Adipocyte (in vitro differentiated cells): ENCODE measurements at regions not wholly inside any gene's neighbourhood (a gene's known extent, or its start where the extent isn't known, plus 50 kb on each side); places are given as distances from the start of the nearest gene placed in this dataset.

Experiments
- DNase-seq: peaks from one replicate; pipeline ENCODE4 v3.0.0-alpha.2; 2015; ENCODE audit warnings: low read depth
- H3K27me3 ChIP-seq: replicated peaks from 2 replicates; pipeline ENCODE4 v1.7.0; 2013; ENCODE audit warnings: mild to moderate bottlenecking, low read length, moderate library complexity; ENCODE audit not compliant: control insufficient read depth, insufficient read depth
- H3K36me3 ChIP-seq: 2 replicates; pipeline ENCODE4 v1.7.0; 2013; ENCODE audit warnings: low read length, mild to moderate bottlenecking, moderate library complexity; ENCODE audit not compliant: control insufficient read depth, insufficient read depth, severe bottlenecking
- H3K4me1 ChIP-seq: 2 replicates; pipeline ENCODE4 v1.7.0; 2013; ENCODE audit warnings: mild to moderate bottlenecking, low read length, moderate library complexity; ENCODE audit not compliant: control insufficient read depth, insufficient read depth
- H3K4me3 ChIP-seq: 2 replicates; pipeline ENCODE4 v1.7.0; 2013; ENCODE audit warnings: mild to moderate bottlenecking, low read length, moderate library complexity
- H3K9ac ChIP-seq: 2 replicates; pipeline ENCODE4 v1.7.0; 2013; ENCODE audit warnings: mild to moderate bottlenecking, low read length, moderate library complexity
- H3K9me3 ChIP-seq: 2 replicates; pipeline ENCODE4 v1.7.0; 2013; ENCODE audit warnings: mild to moderate bottlenecking, low read length, moderate library complexity; ENCODE audit not compliant: control insufficient read depth

- Histone ChIP-seq H3K36me3 (no peaks in the 10 kb centered on the region), H3K9me3 (no peaks in the 10 kb centered on the region), H3K27me3 (peaks cover 28% of the 10 kb centered on the region), H3K9ac (no peak overlapping the region), H3K4me3 (no peak overlapping the region), H3K4me1 (no peaks in the 10 kb centered on the region)
- no peak for DNase-seq
These were observed 182.5 kb upstream of the ASIC2 start for GRCh38 chr17:33475594-33475993.

GRCh38 chr17:33481652-33482051 lies 188.6 kb upstream of the ASIC2 start:
- H3K4me3 ChIP-seq, result no peak overlapping the region
- peaks cover 44% of the 10 kb centered on the region for H3K27me3 ChIP-seq
- no peak overlapping the region for H3K9ac ChIP-seq
- H3K4me1 ChIP-seq, result no peaks in the 10 kb centered on the region
- DNase-seq, result no peak
- no peaks in the 10 kb centered on the region for H3K36me3 ChIP-seq
- no peaks in the 10 kb centered on the region for H3K9me3 ChIP-seq

GRCh38 chr17:33482636-33483035 lies 189.5 kb upstream of the ASIC2 start:
- DNase-seq, result no peak
- Histone ChIP-seq H3K36me3 (no peaks in the 10 kb centered on the region), H3K4me3 (no peak overlapping the region), H3K9ac (no peak overlapping the region), H3K9me3 (no peaks in the 10 kb centered on the region), H3K27me3 (peaks cover 42% of the 10 kb centered on the region), H3K4me1 (no peaks in the 10 kb centered on the region)

GRCh38 chr17:33484559-33484958 lies 191.5 kb upstream of the ASIC2 start:
- Histone ChIP-seq H3K36me3 (no peaks in the 10 kb centered on the region), H3K9ac (no peak overlapping the region), H3K27me3 (peaks cover 38% of the 10 kb centered on the region), H3K9me3 (no peaks in the 10 kb centered on the region), H3K4me1 (no peaks in the 10 kb centered on the region), H3K4me3 (no peak overlapping the region)
- DNase-seq, result no peak

GRCh38 chr17:33486135-33486885 lies 193.2 kb upstream of the ASIC2 start:
- H3K4me3 ChIP-seq, result no peak overlapping the region
- no peaks in the 10 kb centered on the region for H3K4me1 ChIP-seq
- no peak for DNase-seq
- H3K9me3 ChIP-seq, result no peaks in the 10 kb centered on the region
- H3K36me3 ChIP-seq, result no peaks in the 10 kb centered on the region
- no peak overlapping the region for H3K9ac ChIP-seq
- H3K27me3 ChIP-seq, result peaks cover 25% of the 10 kb centered on the region

GRCh38 chr17:33487187-33487879 lies 194.2 kb upstream of the ASIC2 start:
- no peak overlapping the region for H3K4me3 ChIP-seq
- DNase-seq, result no peak
- no peaks in the 10 kb centered on the region for H3K4me1 ChIP-seq
- H3K9ac ChIP-seq, result no peak overlapping the region
- no peaks in the 10 kb centered on the region for H3K36me3 ChIP-seq
- peaks cover 17% of the 10 kb centered on the region for H3K27me3 ChIP-seq
- no peaks in the 10 kb centered on the region for H3K9me3 ChIP-seq

- no peak for DNase-seq
- H3K4me1 ChIP-seq, result no peaks in the 10 kb centered on the region
These were observed 198.9 kb upstream of the ASIC2 start for GRCh38 chr17:33491871-33492481.

GRCh38 chr17:33492731-33493265 lies 199.7 kb upstream of the ASIC2 start:
- H3K9ac ChIP-seq, result no peak overlapping the region
- H3K4me1 ChIP-seq, result no peaks in the 10 kb centered on the region
- H3K9me3 ChIP-seq, result no peaks in the 10 kb centered on the region
- no peak for DNase-seq
- H3K36me3 ChIP-seq, result no peaks in the 10 kb centered on the region
- no peak overlapping the region for H3K4me3 ChIP-seq
- peaks cover 6% of the 10 kb centered on the region for H3K27me3 ChIP-seq

More at GRCh38 chr17:33491871-33492481, 198.9 kb upstream of the ASIC2 start:
- H3K9ac ChIP-seq, result no peak overlapping the region
- H3K36me3 ChIP-seq, result no peaks in the 10 kb centered on the region
- H3K27me3 ChIP-seq, result peaks cover 6% of the 10 kb centered on the region
- H3K4me3 ChIP-seq, result no peak overlapping the region
- no peaks in the 10 kb centered on the region for H3K9me3 ChIP-seq

GRCh38 chr17:33493566-33493965 lies 200.5 kb upstream of the ASIC2 start:
- no peak overlapping the region for H3K9ac ChIP-seq
- H3K4me1 ChIP-seq, result peaks cover 6% of the 10 kb centered on the region
- H3K36me3 ChIP-seq, result no peaks in the 10 kb centered on the region
- H3K9me3 ChIP-seq, result no peaks in the 10 kb centered on the region
- no peak for DNase-seq
- peaks cover 6% of the 10 kb centered on the region for H3K27me3 ChIP-seq
- no peak overlapping the region for H3K4me3 ChIP-seq

- no peak for DNase-seq
- H3K4me3 ChIP-seq, result no peak overlapping the region
- no peak overlapping the region for H3K9ac ChIP-seq
- H3K27me3 ChIP-seq, result peaks cover 6% of the 10 kb centered on the region
- no peaks in the 10 kb centered on the region for H3K9me3 ChIP-seq
- no peaks in the 10 kb centered on the region for H3K36me3 ChIP-seq
- H3K4me1 ChIP-seq, result peaks cover 6% of the 10 kb centered on the region
These were observed 201.1 kb upstream of the ASIC2 start for GRCh38 chr17:33494151-33494550.

- Histone ChIP-seq H3K36me3 (no peaks in the 10 kb centered on the region), H3K4me3 (no peak overlapping the region), H3K4me1 (peaks cover 6% of the 10 kb centered on the region), H3K9ac (no peak overlapping the region), H3K9me3 (no peaks in the 10 kb centered on the region), H3K27me3 (peaks cover 15% of the 10 kb centered on the region)
- DNase-seq, result no peak
These were observed 204.5 kb upstream of the ASIC2 start for GRCh38 chr17:33497623-33498022.
